DMS 273 treated with DMSO at 0.1 percent for 48 hours (cell line): ENCODE measurements at regions not wholly inside any gene's neighbourhood (a gene's known extent, or its start where the extent isn't known, plus 50 kb on each side); places are given as distances from the start of the nearest gene placed in this dataset.

Experiments
- DNase-seq: peaks from one replicate; lab custom pipeline; 2025; lab: John Stamatoyannopoulos, UW

DNA sequence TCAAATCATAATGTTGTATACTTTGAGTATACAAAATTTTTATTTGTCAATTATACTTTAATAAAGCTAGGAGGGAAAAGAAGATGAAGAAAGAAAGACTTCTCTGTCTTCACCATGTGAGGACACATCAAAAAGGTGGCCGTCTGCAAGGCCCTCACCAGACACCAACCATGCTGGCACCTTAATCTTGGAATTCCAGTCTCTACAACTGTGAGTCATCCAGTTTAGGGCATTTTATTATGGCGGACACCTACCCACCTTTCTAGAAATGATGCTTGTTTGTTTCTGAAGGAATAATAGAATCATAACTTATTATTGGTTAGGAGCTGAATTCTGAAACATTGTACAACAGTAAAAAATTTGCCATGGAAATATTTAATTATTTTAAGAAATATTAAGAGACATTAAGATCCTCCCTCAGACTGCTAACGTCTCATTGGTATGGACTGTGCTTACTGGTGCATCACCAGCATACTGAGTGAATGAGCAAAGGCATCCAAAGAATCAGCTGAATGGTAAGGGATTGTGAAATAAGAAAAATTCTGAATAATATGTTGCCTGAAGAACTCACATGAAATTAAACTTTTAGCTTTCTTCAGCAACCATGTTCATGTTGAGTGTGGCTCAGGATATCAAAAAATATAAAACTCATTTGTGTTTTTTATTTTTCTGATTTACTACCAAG, 536.6 kb downstream of the HTR7 start:
- no peak for DNase-seq

DNA sequence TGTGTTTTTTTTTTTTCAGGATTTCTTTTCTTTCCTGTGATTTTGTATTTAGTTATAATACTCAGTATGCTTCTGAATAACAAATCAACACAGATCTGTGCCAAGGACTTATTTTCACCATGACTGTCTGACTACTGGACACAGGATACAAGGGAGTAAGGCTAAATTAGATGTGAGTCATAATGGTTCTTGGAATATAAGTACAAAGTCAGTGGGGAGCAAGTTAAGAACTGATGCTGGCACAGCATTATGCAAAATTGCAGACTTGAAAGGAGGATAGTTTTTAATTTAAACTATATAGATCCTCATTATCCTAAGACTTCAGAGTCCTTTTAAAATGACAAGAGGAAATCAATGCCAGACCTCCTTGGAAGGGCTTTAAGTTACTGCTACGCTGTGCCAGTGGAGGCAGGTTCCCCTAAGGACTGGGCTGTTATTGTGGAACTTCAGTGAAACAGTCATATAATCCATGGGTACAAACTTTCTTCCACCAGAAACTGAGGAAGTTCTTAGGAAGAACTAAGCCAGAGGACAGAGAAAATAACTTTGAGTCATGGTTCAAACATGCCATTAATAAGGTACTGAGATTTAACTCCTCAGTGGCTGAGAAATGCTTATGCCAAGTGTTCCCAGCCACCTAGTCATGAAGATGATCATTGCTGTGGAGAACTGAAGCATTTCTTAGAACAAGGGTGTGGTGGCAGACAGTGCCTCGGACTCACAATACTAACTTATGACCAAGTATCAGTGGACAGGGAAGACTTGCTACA, 531.2 kb downstream of the HTR7 start:
- no peak for DNase-seq

DNA sequence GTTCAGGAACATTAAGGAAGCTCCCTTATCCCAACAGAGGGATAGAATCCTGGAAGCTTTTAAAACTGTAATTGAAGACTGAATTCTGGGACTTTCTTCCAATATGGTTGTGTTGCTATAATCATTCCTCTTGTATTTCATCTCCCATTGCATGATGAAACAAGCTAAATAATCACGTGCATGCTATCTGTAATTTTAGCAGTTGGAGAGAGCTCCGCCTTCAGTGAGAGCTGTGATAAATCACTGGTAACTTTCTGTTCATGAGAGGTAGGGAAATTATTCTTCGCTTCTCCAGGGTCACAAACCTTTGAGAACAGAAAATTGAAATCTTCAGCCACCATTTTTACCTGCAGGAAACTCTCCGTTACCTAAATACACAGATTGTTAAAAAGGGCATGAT, 530.2 kb downstream of the HTR7 start:
- no peak for DNase-seq

DNA sequence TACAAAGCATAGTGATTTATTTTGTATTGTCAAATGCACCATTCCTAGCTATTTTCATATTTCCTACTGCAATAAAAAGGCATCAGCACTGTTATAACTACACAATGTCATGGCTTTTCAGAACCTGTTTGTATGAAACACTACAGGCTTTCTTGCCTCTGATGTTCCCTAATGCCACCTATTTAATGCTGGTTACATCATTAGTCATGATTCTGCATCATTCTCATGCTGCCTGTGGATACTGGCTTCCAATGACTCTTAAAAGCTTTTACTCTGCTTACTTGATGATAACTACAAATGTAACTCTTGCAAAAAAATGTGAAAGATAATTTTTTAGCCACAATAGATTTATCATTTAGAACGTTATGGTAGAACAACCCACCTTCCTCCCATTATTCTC, 529.4 kb downstream of the HTR7 start:
- no peak for DNase-seq

GRCh38 chr10:90328896-90329295, 528.9 kb downstream of the HTR7 start:
- DNase-seq, result no peak

- DNase-seq, result no peak
Measured at GRCh38 chr10:90337316-90337715, 520.5 kb downstream of the HTR7 start.

DNA sequence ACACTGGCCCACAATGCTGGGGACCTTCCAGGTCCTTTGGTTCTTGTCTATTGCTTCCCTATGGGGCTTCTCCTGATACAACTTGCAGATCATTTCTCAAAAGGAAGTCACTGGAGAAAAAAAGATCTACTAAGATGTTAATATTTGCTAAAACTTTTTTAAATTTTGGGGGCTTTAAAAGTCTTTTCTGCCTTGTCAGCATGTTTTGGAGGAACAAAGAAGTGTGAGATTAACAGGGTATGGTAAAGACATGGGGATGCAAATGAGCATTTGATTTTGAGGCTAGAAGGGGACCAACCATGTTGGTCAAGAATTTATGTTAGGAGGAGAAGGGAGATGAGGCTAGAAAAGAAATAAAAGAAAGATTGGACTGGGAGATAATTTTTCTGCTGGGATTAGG, 515.4 kb downstream of the HTR7 start:
- no peak for DNase-seq

DNA sequence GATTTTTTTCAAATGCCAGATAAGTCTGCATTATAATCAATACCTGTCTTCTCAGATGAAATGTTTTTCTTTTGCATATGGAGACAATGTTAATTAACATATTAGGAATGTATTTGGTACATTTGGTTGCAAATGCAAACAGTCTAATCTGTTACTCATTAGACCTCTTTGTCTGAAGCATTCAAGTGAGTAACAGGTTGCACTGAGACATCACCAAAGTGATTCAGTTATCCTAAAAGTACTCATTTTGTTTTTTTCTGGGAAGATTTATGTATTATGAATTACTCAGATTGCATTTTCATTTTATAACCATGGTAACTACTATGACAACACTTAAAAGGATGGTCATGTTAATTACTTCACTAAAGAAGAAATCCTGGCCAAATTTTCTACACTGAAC, 513.6 kb downstream of the HTR7 start:
- DNase-seq, result no peak

DNA sequence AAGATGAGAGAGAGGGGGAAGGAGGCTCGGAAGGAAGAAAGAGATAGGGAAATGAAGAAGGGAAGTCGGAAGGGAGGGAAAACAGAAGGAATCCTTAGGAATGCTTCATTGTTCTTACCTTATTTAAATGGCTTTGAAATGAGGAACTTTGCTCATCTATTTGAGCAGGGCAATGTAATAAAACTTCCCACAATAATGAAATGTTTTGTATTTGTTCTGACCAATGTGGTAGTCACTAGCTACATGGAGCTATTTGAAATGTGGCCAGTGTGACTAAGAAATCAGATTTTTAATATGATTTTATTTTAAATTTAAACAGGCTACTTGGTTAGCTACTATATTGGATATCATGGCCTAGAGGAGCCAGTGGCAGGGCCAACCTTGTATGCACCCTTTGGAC, 510.6 kb downstream of the HTR7 start:
- DNase-seq, result no peak

- DNase-seq, result no peak
Measured at GRCh38 chr10:90350122-90350521, 507.7 kb downstream of the HTR7 start.

DNA sequence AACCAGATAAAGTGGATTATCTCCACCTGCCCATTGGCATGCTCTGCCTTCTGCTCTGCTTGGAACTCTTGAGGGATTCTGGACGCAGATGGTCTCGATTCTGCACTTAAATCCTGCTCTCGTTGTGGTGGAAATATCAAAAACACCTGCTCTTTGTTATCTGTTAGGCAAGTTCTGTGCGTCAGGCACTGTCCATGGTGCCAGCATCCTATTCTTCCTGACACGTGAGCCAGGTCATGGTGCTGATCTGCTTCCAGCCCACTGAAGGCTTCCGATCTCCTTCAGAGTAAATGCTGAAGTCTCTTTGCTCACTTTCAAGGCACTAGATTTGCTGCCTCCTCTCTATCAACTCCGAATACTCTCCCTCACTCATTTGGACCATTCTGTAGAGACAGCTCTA, 505.6 kb downstream of the HTR7 start:
- DNase-seq, result no peak

GRCh38 chr10:90354914-90355313, 502.9 kb downstream of the HTR7 start:
- DNase-seq, result no peak

- DNase-seq, result no peak
Measured at GRCh38 chr10:90363799-90364483, 493.9 kb downstream of the HTR7 start.

GRCh38 chr10:90372451-90372850, 485.4 kb downstream of the HTR7 start:
- no peak for DNase-seq

DNA sequence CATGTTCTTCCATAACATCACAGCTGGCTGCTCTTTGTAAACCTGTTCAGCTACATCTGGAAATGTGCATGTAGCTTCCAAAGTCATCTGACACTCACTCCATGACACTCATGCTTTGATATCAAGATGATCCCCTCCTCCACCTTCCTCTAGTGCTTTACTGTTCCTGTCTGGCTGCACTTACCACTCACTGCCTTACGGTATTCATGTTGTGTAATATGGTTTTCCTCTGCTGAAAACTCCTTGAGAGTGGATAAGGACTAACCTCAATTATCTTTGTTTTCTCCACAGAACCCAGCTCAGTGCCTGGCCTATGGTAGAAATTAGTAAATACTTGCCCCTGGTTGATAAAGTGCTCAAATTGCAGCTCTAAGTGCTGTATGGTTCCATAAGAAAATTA, 483.9 kb downstream of the HTR7 start:
- no peak for DNase-seq

GRCh38 chr10:90378524-90379076, 479.2 kb downstream of the HTR7 start:
- no peak for DNase-seq

DNA sequence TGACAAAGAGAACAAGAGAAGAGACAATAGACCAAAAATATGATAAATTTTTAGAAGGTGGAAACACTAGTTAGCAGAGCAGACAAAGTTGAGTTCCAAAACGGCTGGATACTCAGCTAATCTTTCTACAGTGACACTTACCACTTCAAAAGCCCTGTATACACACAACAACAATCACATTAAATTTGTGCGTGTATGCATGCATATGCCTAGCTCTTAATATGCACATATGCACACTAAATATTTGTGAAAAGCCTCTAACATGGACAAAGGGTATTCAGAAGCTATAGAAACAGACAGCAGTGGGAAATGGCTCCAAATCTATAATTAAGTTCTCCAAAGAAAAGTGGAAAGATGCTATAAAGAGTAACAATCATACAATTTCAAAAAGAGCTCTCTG, 476.4 kb downstream of the HTR7 start:
- DNase-seq, result no peak

DNA sequence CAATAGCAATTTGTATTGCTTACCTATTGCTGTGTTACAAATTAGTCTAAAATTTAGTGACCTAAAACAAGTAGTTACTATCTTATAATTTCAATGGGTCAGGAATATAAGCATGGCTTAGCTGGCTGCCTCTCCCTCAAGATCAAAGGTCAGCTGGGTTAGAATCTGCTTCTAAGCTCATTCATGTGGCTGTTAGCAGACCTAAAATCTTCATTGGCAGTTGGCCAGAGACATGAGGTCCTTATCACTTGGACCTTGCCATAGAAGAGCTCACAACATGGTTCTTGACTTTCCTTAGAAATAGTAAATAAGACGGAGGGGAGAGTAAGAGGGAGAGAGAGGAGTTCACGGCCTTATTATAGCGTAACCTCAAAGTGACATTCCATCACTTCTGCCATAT, 468.0 kb downstream of the HTR7 start:
- no peak for DNase-seq

- no peak for DNase-seq
Measured at GRCh38 chr10:90394311-90394710, 463.5 kb downstream of the HTR7 start.

GRCh38 chr10:90396721-90397120, 461.1 kb downstream of the HTR7 start:
- no peak for DNase-seq

GRCh38 chr10:90398566-90398965, 459.3 kb downstream of the HTR7 start:
- DNase-seq, result peak; percentile 59

DNA sequence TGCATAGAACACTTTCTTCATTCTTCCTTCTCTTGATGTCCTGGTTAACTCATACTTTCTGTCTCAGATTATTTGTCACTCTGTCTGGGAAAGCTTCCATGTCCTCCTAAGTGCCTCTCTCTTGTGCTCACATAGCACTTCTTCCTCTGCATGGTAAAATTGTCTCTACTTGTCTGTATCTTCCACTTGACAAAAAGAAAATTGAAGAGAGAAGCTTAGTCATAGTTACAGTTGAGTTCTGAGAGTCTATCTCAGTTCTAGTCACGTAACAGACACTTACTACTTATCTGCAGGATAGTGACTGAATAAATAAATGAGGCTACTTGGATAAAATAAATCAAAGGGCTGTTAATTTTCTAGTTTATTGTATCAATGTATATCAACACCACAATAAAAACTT, 458.1 kb downstream of the HTR7 start:
- DNase-seq, result no peak
